HL-60/S4 treated with phorbol 12-myristate 13-acetate at 8.2 ng/mL for 4 days and 3 days (cell line): ENCODE measurements at regions not wholly inside any gene's neighbourhood (a gene's known extent, or its start where the extent isn't known, plus 50 kb on each side); places are given as distances from the start of the nearest gene placed in this dataset.

ENCODE experiments used
- in situ Hi-C: fragments of 300-500 bp; cut with MboI; formaldehyde crosslinking; loops from 2 replicates; pipeline ENCODE4 v1.15.0; 2022; ENCODE audit warnings: low sequenced_read_pairs

DNA sequence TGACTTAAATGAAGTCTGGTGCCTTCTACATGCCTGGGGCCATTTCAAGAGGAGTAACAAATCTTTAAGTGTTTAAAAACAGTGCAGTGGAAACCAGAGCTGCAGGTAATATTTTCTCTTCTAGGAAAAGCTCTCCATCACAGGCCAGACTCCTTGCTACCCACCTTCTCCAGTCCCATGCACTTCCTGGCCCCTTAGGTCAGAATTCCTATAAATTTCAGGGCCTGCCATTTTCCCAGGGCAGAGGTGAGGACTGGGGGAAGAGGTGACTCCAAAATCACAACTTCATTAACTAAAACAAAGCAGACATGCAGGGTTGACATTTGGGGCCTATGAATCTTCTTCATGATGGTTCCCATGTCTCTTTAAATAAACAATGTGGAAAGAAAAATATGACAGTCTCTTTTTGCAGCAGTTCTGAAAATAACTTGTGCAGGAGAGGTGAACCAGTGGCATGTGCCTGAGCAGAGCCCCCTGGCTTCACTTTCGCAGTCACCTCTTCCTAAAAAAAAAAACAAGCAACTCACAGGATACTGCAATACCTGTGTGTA lies 63.7 kb upstream of the TANC1 start:
- in situ Hi-C loops: loop anchor here (10.0 kb wide), 1 partner anchor 220 kb away; no protein-coding TSS in a partner anchor

DNA sequence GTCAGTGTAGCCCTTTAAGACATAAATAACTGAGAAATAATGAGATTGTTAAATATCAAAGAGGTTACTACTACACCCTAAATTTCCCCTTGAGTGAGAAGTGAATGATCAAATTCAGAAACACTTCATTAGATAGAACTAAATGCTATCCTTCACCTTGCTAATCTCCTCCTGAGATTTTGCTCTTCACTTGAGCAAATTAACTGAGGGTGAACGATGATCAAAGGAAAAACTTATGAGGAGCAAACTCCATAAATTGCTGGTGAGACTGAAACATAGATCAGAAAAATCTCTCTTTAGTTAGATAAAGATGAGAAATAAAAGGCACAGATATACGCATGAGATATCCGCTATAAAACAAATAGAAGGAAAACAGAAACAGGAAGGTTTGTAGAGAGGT lies 63.1 kb upstream of the TANC1 start:
- in situ Hi-C loops: loop anchor here (10.0 kb wide), 1 partner anchor 219 kb away; no protein-coding TSS in a partner anchor

DNA sequence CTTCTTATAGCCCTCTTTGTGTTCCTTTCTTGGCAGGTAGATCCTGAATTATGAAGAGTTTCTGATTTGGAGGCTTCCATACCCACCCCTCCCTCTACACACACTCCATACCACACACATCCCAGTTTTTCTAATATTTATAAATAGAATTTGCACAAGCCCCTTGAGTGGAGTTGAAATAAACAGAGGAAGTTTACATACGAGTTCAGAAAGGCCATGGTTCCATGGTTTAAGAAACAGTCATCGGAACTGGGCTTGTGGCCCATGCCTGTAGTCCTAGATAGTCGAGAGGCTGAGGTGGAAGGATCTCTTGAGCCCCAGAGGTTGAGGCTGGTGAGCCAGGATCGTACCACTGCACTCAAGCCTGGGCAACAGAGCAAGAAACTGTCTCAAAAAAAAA lies 62.7 kb upstream of the TANC1 start:
- in situ Hi-C loops: loop anchor here (10.0 kb wide), 1 partner anchor 219 kb away; no protein-coding TSS in a partner anchor

GRCh38 chr2:158907926-158908456 lies 60.4 kb upstream of the TANC1 start:
- in situ Hi-C loops: loop anchor here (10.0 kb wide), 1 partner anchor 217 kb away; no protein-coding TSS in a partner anchor

DNA sequence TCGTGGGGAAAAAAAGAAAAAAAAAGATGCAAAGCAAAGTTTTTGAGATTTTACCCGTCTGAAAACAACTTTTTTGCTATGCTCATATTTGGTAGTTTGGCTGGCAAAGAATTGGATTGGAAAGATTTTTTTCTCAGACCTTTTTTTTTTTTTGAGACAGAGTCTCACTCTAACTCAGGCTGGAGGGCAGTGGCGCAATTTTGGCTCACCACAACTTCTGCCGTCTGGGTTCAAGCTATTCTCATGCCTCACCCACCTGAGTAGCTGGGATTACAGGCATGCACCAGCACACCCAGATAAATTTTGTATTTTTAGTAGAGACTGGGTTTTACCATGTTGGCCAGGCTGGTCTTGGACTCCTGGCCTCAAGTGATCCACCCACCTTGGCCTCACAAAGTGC lies 56.3 kb upstream of the TANC1 start:
- in situ Hi-C loops: no loop called here

DNA sequence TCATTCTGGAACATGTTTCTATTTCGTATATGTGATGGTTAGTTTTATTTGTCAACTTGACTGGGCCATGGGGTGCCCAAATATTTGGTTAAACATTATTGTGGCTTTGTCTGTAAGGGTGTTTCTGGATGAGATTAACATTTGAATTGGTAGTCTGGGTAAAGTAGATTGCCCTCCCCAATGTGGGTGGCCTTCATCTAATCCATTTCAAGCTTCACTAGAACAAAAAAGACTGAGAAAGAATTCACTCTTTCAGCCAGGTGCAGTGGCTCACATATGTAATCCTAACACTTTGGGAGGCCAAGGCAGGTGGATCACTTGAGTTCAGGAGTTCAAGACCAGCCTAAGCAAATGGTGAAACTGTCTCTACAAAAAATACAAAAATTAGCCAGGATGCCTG lies 55.7 kb upstream of the TANC1 start:
- in situ Hi-C loops: no loop called here

GRCh38 chr2:158914066-158914465 lies 54.4 kb upstream of the TANC1 start:
- in situ Hi-C loops: no loop called here

DNA sequence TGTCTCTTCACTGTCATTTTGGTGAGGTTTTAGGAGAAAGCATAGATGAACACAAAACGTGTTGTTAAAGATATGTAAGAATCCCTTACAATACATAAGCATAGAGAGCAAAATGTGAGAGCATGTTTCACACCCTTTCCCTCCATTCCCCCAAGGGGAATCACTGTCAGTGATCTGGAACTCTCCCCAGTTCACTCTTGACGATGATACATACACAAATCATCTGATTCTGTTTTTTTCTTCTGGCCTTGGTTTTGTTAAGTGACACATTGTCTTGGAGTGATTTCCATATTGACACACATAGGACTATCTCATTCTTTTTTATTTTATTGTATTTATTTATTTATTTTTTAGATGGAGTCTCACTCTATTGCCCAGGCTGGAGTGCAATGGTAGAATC lies 53.7 kb upstream of the TANC1 start:
- in situ Hi-C loops: no loop called here

DNA sequence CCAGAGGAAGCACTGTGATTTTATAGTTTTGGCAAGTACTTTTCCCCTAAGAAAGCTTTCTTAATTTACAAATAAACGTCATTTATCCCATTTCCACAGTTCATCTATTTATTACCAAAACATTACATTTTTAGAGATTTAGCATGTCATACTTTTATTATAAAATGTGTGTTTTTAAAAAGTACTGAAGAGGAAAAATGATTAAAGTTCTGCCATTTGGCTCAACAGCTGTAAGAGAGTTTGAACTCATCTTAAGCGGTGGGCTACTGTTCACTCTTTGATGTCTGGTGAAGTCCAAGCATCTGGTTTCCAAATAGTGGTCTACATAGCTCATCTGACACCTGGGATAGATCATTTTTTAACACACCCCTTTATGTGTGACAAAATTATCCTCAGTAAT lies 51.3 kb upstream of the TANC1 start:
- in situ Hi-C loops: no loop called here

GRCh38 chr2:158918452-158918851 lies 50.0 kb upstream of the TANC1 start:
- in situ Hi-C loops: no loop called here
